Endothelial cell of umbilical vein (primary cell): ENCODE measurements at regions not wholly inside any gene's neighbourhood (a gene's known extent, or its start where the extent isn't known, plus 50 kb on each side); places are given as distances from the start of the nearest gene placed in this dataset.

Experiments used
- BruUV-seq: library from RNA; stranded (reverse); fragments of 400-500 nt; replicated peaks from 2 replicates; lab custom pipeline; 2021; lab: Mats Ljungman, UMichigan
- CTCF ChIA-PET: fragments of 300-600, 350-600 bp; sonication (Branson Sonifier 250); formaldehyde crosslinking; loops from one replicate; lab custom pipeline; 2021; ENCODE audit warnings: antibody characterized with exemption, inconsistent platforms; lab: Charles Lee
- POLR2A ChIA-PET: fragments of 300-600, 350-600 bp; sonication (Branson Sonifier 250); formaldehyde crosslinking; loops from one replicate; lab custom pipeline; 2021; ENCODE audit warnings: antibody characterized with exemption, inconsistent platforms; lab: Charles Lee
- DNase-seq: peaks from one replicate; pipeline ENCODE4 v3.0.0-alpha.2; 2011; ENCODE audit warnings: low read depth, low spot score
- FAIRE-seq: peaks from 2 replicates; lab custom pipeline; 2011; peaks lifted over from hg19 to GRCh38; lab: Jason Lieb, UNC
- H2AFZ ChIP-seq: 2 replicates; pipeline ENCODE4 v1.6.0; 2012; ENCODE audit warnings: low read depth, low read length, control low read depth, inconsistent platforms
- H3K27ac ChIP-seq: 2 replicates; pipeline ENCODE4 v1.5.1; 2011; ENCODE audit warnings: low read depth, mild to moderate bottlenecking, control low read depth, low read length, moderate library complexity; ENCODE audit not compliant: insufficient read depth
- H3K27me3 ChIP-seq, 2 experiments: 2 replicates each; pipeline versions ENCODE4 v1.6.0 to v1.6.1; 2011; ENCODE audit warnings: low read length in 2 of 2, mixed read lengths in 1 of 2; ENCODE audit not compliant: control insufficient read depth in 2 of 2, insufficient read depth in 2 of 2
- H3K36me3 ChIP-seq, 2 experiments: 2 replicates in 1 of 2; 3 replicates in 1 of 2; pipeline ENCODE4 v1.5.1; 2011; ENCODE audit warnings: low read length in 2 of 2, mild to moderate bottlenecking in 1 of 2, moderate library complexity in 1 of 2; ENCODE audit not compliant: control insufficient read depth in 2 of 2, insufficient read depth in 2 of 2; ENCODE audit errors: extremely low read depth in 1 of 2
- H3K4me1 ChIP-seq: 3 replicates; pipeline ENCODE4 v1.5.1; 2011; ENCODE audit warnings: mild to moderate bottlenecking, low read length; ENCODE audit not compliant: control insufficient read depth, insufficient read depth; ENCODE audit errors: extremely low read depth
- H3K4me2 ChIP-seq: 2 replicates; pipeline ENCODE4 v1.6.1; 2011; ENCODE audit warnings: low read length, control low read depth, mixed read lengths; ENCODE audit not compliant: insufficient read depth
- H3K4me3 ChIP-seq, 3 experiments: fragments of 200-600 bp in 1 of 3; sonication (generic), shearing (Covaris generic) in 1 of 3; replicated peaks in 1 of 3; 2 replicates each; pipeline ENCODE4 v1.5.1; 2011 to 2016; ENCODE audit warnings: control low read depth in 3 of 3, low read length in 3 of 3, mild to moderate bottlenecking in 2 of 3, inconsistent platforms in 1 of 3, low read depth in 1 of 3, moderate library complexity in 1 of 3; ENCODE audit not compliant: insufficient read depth in 1 of 3
- H3K79me2 ChIP-seq: 2 replicates; pipeline ENCODE4 v1.6.0; 2012; ENCODE audit warnings: low read length, inconsistent platforms; ENCODE audit not compliant: control insufficient read depth, insufficient read depth
- H3K9ac ChIP-seq: replicated peaks from 2 replicates; pipeline ENCODE3; 2011; ENCODE audit warnings: low read length, control low read depth; ENCODE audit not compliant: insufficient read depth; ENCODE audit errors: extremely low read depth
- H3K9me1 ChIP-seq: replicated peaks from 3 replicates; pipeline ENCODE4 v1.6.0; 2011; ENCODE audit warnings: mild to moderate bottlenecking, low read length; ENCODE audit not compliant: control insufficient read depth, insufficient read depth; ENCODE audit errors: extremely low read depth
- H3K9me3 ChIP-seq: replicated peaks from 2 replicates; pipeline ENCODE4 v1.5.1; 2012; ENCODE audit warnings: low read length, inconsistent platforms; ENCODE audit not compliant: control insufficient read depth, insufficient read depth
- H4K20me1 ChIP-seq: replicated peaks from 2 replicates; pipeline ENCODE3; 2011; ENCODE audit warnings: mild to moderate bottlenecking, low read length; ENCODE audit not compliant: control insufficient read depth, insufficient read depth; ENCODE audit errors: extremely low read depth
- CTCF ChIP-seq, 2 donors: IDR thresholded peaks; 1 replicate in 1 of 2; 2 replicates in 1 of 2; pipeline ENCODE4 v1.5.1; 2011; ENCODE audit warnings: low read length in 2 of 2, mild to moderate bottlenecking in 2 of 2, moderate library complexity in 2 of 2, control low read depth in 1 of 2, inconsistent platforms in 1 of 2, low read depth in 1 of 2; ENCODE audit not compliant: insufficient read depth in 1 of 2; ENCODE audit errors: extremely low read depth in 1 of 2
- EZH2 ChIP-seq: IDR thresholded peaks from 2 replicates; pipeline ENCODE4 v1.6.1; 2012; ENCODE audit warnings: borderline replicate concordance, low read depth, mild to moderate bottlenecking, moderate library complexity, low read length, inconsistent platforms; ENCODE audit not compliant: severe bottlenecking
- FOS ChIP-seq: IDR thresholded peaks from 2 replicates; pipeline ENCODE4 v1.6.1; 2011; ENCODE audit warnings: mild to moderate bottlenecking, low read length, moderate library complexity, borderline replicate concordance; ENCODE audit not compliant: insufficient read depth
- GATA2 ChIP-seq: IDR thresholded peaks from 2 replicates; pipeline ENCODE4 v1.7.0; 2011; ENCODE audit warnings: low read depth, mild to moderate bottlenecking, moderate library complexity, mixed read lengths, low read length; ENCODE audit not compliant: insufficient read length, insufficient read depth
- JUN ChIP-seq: IDR thresholded peaks from 2 replicates; pipeline ENCODE4 v1.6.1; 2011; ENCODE audit warnings: borderline replicate concordance, low read depth; ENCODE audit not compliant: insufficient read length, insufficient read depth
- MAX ChIP-seq: IDR thresholded peaks from 2 replicates; pipeline ENCODE4 v1.6.1; 2011; ENCODE audit not compliant: insufficient read depth, insufficient read length
- MYC ChIP-seq: IDR thresholded peaks from one replicate; pipeline ENCODE4 v1.6.1; 2011; ENCODE audit warnings: mild to moderate bottlenecking, low read depth, low read length
- POLR2A ChIP-seq: IDR thresholded peaks from 2 replicates; pipeline ENCODE4 v1.6.1; 2012; ENCODE audit warnings: low read depth, mild to moderate bottlenecking, control low read depth, low read length
- POLR2AphosphoS5 ChIP-seq: IDR thresholded peaks from 2 replicates; pipeline ENCODE4 v1.6.1; 2012; ENCODE audit warnings: low read depth, mild to moderate bottlenecking, control low read depth, low read length, moderate library complexity; ENCODE audit not compliant: insufficient read depth
- dilution Hi-C: fragments of 300-500 bp; cut with MboI; formaldehyde crosslinking; loops from one replicate; pipeline ENCODE4 v1.15.0; 2019; ENCODE audit warnings: low sequenced_read_pairs; ENCODE audit not compliant: extremely low pct_ligation_motif_present
- intact Hi-C: fragments of 100-400 bp; cut with micrococcal nuclease; formaldehyde crosslinking; loops from one replicate; pipeline ENCODE4 v1.10.0; 2022

DNA sequence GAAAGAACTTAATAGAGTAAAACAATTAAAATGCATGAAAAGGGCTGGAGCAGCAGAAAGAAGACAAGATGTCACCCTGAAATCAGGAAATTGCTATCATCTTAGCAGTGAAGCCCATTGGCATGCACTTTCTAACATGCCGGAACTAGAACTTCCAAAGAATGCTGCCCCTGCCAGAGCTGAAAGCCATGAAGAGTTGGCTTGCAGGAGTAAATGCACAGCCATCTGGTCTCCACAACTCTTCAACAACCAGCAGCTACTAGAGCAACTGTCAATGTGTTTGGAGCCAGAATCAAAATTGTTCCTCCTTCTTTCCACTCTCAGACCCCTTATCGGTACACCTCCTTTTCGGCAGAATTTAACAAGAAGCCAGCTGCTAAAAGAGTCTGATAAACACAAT is 414.1 kb downstream of the KCNH5 start:
- TF ChIP-seq EZH2: no peak
- no peak for TF ChIP-seq GATA2
- TF ChIP-seq JUN: no peak
- no peak for TF ChIP-seq POLR2AphosphoS5
- TF ChIP-seq MYC: no peak
- no peak for TF ChIP-seq MAX
- TF ChIP-seq FOS: no peak
- no peak for TF ChIP-seq POLR2A
- no peak for TF ChIP-seq CTCF (IDR thresholded peaks at IDR 0.05; ENCODE audit: extremely low read depth in 1 of 2, insufficient read depth in 1 of 2, low read depth in 1 of 2, low read length in 2 of 2)
- Histone ChIP-seq H3K27ac (no peak overlapping the region), H3K4me3 (no peak overlapping the region), H3K9me3 (no peaks in the 10 kb centered on the region), H3K27me3 (no peaks in the 10 kb centered on the region), H2AFZ (no peak overlapping the region), H3K4me1 (no peaks in the 10 kb centered on the region), H3K4me2 (no peak overlapping the region), H3K9ac (no peak overlapping the region), H4K20me1 (no peaks in the 10 kb centered on the region), H3K79me2 (no peaks in the 10 kb centered on the region), H3K9me1 (no peaks in the 10 kb centered on the region), H3K36me3 (no peaks in the 10 kb centered on the region)
- DNase-seq: no peak
- POLR2A ChIA-PET: no interaction called here
- BruUV-seq: no TSS peak
- dilution Hi-C loops: no loop called here
- intact Hi-C loops: no loop called here
- no peak for FAIRE-seq
- CTCF ChIA-PET: no interaction called here
